HepG2 (cell line): ENCODE measurements at regions not wholly inside any gene's neighbourhood (a gene's known extent, or its start where the extent isn't known, plus 50 kb on each side); places are given as distances from the start of the nearest gene placed in this dataset.

Experiments
- BRF2 ChIP-seq: sonication (generic); formaldehyde crosslinking; IDR thresholded peaks from 2 replicates; pipeline ENCODE4 v1.8.1; 2022; ENCODE audit warnings: mild to moderate bottlenecking, missing genetic modification reagents
- CBFB ChIP-seq: sonication (generic); formaldehyde crosslinking; IDR thresholded peaks from 2 replicates; pipeline ENCODE4 v1.4.0; 2020; ENCODE audit warnings: missing genetic modification reagents
- CBX2 ChIP-seq, 2 experiments: fragments of 200-600 bp in 1 of 2; sonication (generic); formaldehyde crosslinking in 1 of 2; IDR thresholded peaks; 2 replicates each; pipeline versions ENCODE4 v1.7.0 to v1.8.1; 2018 to 2022; ENCODE audit warnings: low read depth in 2 of 2, low read length in 1 of 2, mild to moderate bottlenecking in 1 of 2, missing genetic modification reagents in 1 of 2
- DMTF1 ChIP-seq: sonication (generic); formaldehyde crosslinking; IDR thresholded peaks from 2 replicates; pipeline ENCODE4 v1.4.0; 2020; ENCODE audit warnings: mild to moderate bottlenecking, missing genetic modification reagents
- GFI1 ChIP-seq: sonication (generic); formaldehyde crosslinking; IDR thresholded peaks from 2 replicates; pipeline ENCODE4 v1.5.0; 2020; ENCODE audit warnings: missing genetic modification reagents, mild to moderate bottlenecking, borderline replicate concordance
- HOXA7 ChIP-seq: sonication (generic); formaldehyde crosslinking; IDR thresholded peaks from 2 replicates; pipeline ENCODE4 v1.8.1; 2022; ENCODE audit warnings: mild to moderate bottlenecking, missing genetic modification reagents, moderate library complexity
- MYC ChIP-seq: sonication (generic); formaldehyde crosslinking; IDR thresholded peaks from 2 replicates; pipeline ENCODE4 v1.9.0; 2021; ENCODE audit warnings: missing genetic modification reagents, borderline replicate concordance
- PCBP1 ChIP-seq: fragments of 200-400 bp; formaldehyde crosslinking; IDR thresholded peaks from 2 replicates; pipeline ENCODE4 v1.6.1; 2017; ENCODE audit warnings: mild to moderate bottlenecking, low read depth, low read length, borderline replicate concordance
- SOX5 ChIP-seq: IDR thresholded peaks from 2 replicates; pipeline ENCODE4 v1.6.1; 2016; ENCODE audit warnings: borderline replicate concordance
- ZBTB34 ChIP-seq: sonication (generic); formaldehyde crosslinking; IDR thresholded peaks from 2 replicates; pipeline ENCODE4 v1.8.0; 2022; ENCODE audit warnings: mild to moderate bottlenecking, missing genetic modification reagents
- ZNF44 ChIP-seq: sonication (generic); formaldehyde crosslinking; IDR thresholded peaks from 2 replicates; pipeline ENCODE4 v1.5.1; 2020; ENCODE audit warnings: mild to moderate bottlenecking, missing genetic modification reagents
- ZNF569 ChIP-seq: sonication (generic); formaldehyde crosslinking; IDR thresholded peaks from 2 replicates; pipeline ENCODE4 v1.5.0; 2020; ENCODE audit warnings: mild to moderate bottlenecking, missing genetic modification reagents, moderate library complexity, borderline replicate concordance
- ZNF709 ChIP-seq: sonication (generic); formaldehyde crosslinking; IDR thresholded peaks from 2 replicates; pipeline ENCODE4 v1.5.0; 2020; ENCODE audit warnings: mild to moderate bottlenecking, missing genetic modification reagents
- TF ChIP-seq, protein P1 (sequence below): sonication (generic); formaldehyde crosslinking; IDR thresholded peaks from 2 replicates; pipeline ENCODE4 v1.4.0; 2020; ENCODE audit warnings: missing genetic modification reagents, borderline replicate concordance
- TF ChIP-seq, protein P2 (sequence below), 2 experiments: IDR thresholded peaks; 2 replicates each; pipeline ENCODE4 v1.6.1; 2011 to 2012; ENCODE audit warnings: low read length in 2 of 2, borderline replicate concordance in 1 of 2, low read depth in 1 of 2, mild to moderate bottlenecking in 1 of 2, moderate library complexity in 1 of 2
- TF ChIP-seq, protein P3 (sequence below): sonication (generic); formaldehyde crosslinking; conservative IDR thresholded peaks from 2 replicates; pipeline ENCODE4 v1.8.1; 2023; ENCODE audit warnings: missing genetic modification reagents

GRCh38 chr4:189364032-189364449, 576.6 kb upstream of the FRG1 start (continued):
- TF ChIP-seq, protein P1, sequence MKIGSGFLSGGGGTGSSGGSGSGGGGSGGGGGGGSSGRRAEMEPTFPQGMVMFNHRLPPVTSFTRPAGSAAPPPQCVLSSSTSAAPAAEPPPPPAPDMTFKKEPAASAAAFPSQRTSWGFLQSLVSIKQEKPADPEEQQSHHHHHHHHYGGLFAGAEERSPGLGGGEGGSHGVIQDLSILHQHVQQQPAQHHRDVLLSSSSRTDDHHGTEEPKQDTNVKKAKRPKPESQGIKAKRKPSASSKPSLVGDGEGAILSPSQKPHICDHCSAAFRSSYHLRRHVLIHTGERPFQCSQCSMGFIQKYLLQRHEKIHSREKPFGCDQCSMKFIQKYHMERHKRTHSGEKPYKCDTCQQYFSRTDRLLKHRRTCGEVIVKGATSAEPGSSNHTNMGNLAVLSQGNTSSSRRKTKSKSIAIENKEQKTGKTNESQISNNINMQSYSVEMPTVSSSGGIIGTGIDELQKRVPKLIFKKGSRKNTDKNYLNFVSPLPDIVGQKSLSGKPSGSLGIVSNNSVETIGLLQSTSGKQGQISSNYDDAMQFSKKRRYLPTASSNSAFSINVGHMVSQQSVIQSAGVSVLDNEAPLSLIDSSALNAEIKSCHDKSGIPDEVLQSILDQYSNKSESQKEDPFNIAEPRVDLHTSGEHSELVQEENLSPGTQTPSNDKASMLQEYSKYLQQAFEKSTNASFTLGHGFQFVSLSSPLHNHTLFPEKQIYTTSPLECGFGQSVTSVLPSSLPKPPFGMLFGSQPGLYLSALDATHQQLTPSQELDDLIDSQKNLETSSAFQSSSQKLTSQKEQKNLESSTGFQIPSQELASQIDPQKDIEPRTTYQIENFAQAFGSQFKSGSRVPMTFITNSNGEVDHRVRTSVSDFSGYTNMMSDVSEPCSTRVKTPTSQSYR (CRISPR knock-in tag), result no peak
- TF ChIP-seq, protein P2, sequence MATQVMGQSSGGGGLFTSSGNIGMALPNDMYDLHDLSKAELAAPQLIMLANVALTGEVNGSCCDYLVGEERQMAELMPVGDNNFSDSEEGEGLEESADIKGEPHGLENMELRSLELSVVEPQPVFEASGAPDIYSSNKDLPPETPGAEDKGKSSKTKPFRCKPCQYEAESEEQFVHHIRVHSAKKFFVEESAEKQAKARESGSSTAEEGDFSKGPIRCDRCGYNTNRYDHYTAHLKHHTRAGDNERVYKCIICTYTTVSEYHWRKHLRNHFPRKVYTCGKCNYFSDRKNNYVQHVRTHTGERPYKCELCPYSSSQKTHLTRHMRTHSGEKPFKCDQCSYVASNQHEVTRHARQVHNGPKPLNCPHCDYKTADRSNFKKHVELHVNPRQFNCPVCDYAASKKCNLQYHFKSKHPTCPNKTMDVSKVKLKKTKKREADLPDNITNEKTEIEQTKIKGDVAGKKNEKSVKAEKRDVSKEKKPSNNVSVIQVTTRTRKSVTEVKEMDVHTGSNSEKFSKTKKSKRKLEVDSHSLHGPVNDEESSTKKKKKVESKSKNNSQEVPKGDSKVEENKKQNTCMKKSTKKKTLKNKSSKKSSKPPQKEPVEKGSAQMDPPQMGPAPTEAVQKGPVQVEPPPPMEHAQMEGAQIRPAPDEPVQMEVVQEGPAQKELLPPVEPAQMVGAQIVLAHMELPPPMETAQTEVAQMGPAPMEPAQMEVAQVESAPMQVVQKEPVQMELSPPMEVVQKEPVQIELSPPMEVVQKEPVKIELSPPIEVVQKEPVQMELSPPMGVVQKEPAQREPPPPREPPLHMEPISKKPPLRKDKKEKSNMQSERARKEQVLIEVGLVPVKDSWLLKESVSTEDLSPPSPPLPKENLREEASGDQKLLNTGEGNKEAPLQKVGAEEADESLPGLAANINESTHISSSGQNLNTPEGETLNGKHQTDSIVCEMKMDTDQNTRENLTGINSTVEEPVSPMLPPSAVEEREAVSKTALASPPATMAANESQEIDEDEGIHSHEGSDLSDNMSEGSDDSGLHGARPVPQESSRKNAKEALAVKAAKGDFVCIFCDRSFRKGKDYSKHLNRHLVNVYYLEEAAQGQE (IDR thresholded peaks at IDR 0.05; ENCODE audit: borderline replicate concordance in 1 of 2, low read depth in 1 of 2, low read length in 2 of 2), result no peak
- TF ChIP-seq, protein P3, sequence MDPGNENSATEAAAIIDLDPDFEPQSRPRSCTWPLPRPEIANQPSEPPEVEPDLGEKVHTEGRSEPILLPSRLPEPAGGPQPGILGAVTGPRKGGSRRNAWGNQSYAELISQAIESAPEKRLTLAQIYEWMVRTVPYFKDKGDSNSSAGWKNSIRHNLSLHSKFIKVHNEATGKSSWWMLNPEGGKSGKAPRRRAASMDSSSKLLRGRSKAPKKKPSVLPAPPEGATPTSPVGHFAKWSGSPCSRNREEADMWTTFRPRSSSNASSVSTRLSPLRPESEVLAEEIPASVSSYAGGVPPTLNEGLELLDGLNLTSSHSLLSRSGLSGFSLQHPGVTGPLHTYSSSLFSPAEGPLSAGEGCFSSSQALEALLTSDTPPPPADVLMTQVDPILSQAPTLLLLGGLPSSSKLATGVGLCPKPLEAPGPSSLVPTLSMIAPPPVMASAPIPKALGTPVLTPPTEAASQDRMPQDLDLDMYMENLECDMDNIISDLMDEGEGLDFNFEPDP (CRISPR knock-in tag), result no peak
- TF ChIP-seq HOXA7 (CRISPR knock-in tag), result no peak
- no peak for TF ChIP-seq ZNF569 (CRISPR knock-in tag)
- no peak for TF ChIP-seq PCBP1
- peak; percentile 50; the same call in 1 of the 2 replicates for TF ChIP-seq MYC (CRISPR knock-in tag)
- no peak for TF ChIP-seq CBFB (CRISPR knock-in tag)
- TF ChIP-seq GFI1 (CRISPR knock-in tag), result no peak
- TF ChIP-seq CBX2 (IDR thresholded peaks at IDR 0.05; ENCODE audit: low read depth, low read length), result no peak
- TF ChIP-seq CBX2 (CRISPR knock-in tag; IDR thresholded peaks at IDR 0.05; ENCODE audit: low read depth), result no peak
- no peak for TF ChIP-seq ZNF44
- TF ChIP-seq BRF2 (CRISPR knock-in tag), result no peak
- TF ChIP-seq DMTF1 (CRISPR knock-in tag), result no peak
- TF ChIP-seq ZNF709 (CRISPR knock-in tag), result no peak
- TF ChIP-seq SOX5 (CRISPR knock-in tag), result no peak
- no peak for TF ChIP-seq ZBTB34
